Stimulated activated memory B cell treated with anti-CD40 and anti-IgM and Interleukin-4, amounts not matched to agents 10 μg/mL and 1 μg/mL and 100 μg/mL, for 72 hours (primary cell): ENCODE measurements at regions not wholly inside any gene's neighbourhood (a gene's known extent, or its start where the extent isn't known, plus 50 kb on each side); places are given as distances from the start of the nearest gene placed in this dataset.
"Not testable (repeated sequence)": the region's sequence is repeated elsewhere in the genome, so short reads cannot be mapped to it uniquely, and the experiment has no call there.

Source experiments
- ATAC-seq: fragments of 150-1000 bp; cut with Tn5 transposase; 2 replicates; pipeline ENCODE4 v1.10.0; 2021
- H3K27ac Mint-ChIP-seq: one replicate; pipeline ENCODE4 v1.8.0; 2022; ENCODE audit warnings: mild to moderate bottlenecking, mixed read lengths
- H3K27me3 Mint-ChIP-seq: one replicate; pipeline ENCODE4 v1.8.0; 2022; ENCODE audit warnings: mixed read lengths
- H3K36me3 Mint-ChIP-seq: one replicate; pipeline ENCODE4 v1.8.0; 2022; ENCODE audit warnings: mixed read lengths
- H3K4me1 Mint-ChIP-seq: one replicate; pipeline ENCODE4 v1.8.0; 2022; ENCODE audit warnings: mixed read lengths
- H3K4me3 Mint-ChIP-seq: one replicate; pipeline ENCODE4 v1.8.0; 2022; ENCODE audit warnings: mild to moderate bottlenecking, moderate library complexity, mixed read lengths
- H3K9me3 Mint-ChIP-seq: one replicate; pipeline ENCODE4 v1.8.0; 2022; ENCODE audit warnings: mixed read lengths

- Mint-ChIP-seq H3K27ac (no peak overlapping the region), H3K9me3 (no peaks in the 10 kb centered on the region), H3K4me1 (no peaks in the 10 kb centered on the region), H3K27me3 (no peaks in the 10 kb centered on the region), H3K4me3 (no peak overlapping the region), H3K36me3 (no peaks in the 10 kb centered on the region)
- no peak for ATAC-seq
Measured at GRCh38 chr2:75896779-75897366, 186.2 kb upstream of the GCFC2 start.

- H3K4me3 Mint-ChIP-seq = no peak overlapping the region
- no peaks in the 10 kb centered on the region for H3K4me1 Mint-ChIP-seq
- ATAC-seq = no peak
- H3K27ac Mint-ChIP-seq = no peak overlapping the region
- H3K36me3 Mint-ChIP-seq = no peaks in the 10 kb centered on the region
- H3K27me3 Mint-ChIP-seq = no peaks in the 10 kb centered on the region
- H3K9me3 Mint-ChIP-seq = no peaks in the 10 kb centered on the region
Measured at GRCh38 chr2:75894170-75894569, 183.5 kb upstream of the GCFC2 start.

GRCh38 chr2:75892490-75892889, 181.8 kb upstream of the GCFC2 start:
- Mint-ChIP-seq H3K27ac (no peak overlapping the region), H3K4me3 (no peak overlapping the region), H3K27me3 (peaks cover 7% of the 10 kb centered on the region), H3K36me3 (no peaks in the 10 kb centered on the region), H3K4me1 (no peaks in the 10 kb centered on the region), H3K9me3 (no peaks in the 10 kb centered on the region)
- ATAC-seq = no peak

- no peak overlapping the region for H3K27ac Mint-ChIP-seq
- H3K9me3 Mint-ChIP-seq = peaks cover 6% of the 10 kb centered on the region
- no peaks in the 10 kb centered on the region for H3K36me3 Mint-ChIP-seq
- peaks cover 5% of the 10 kb centered on the region for H3K27me3 Mint-ChIP-seq
- no peak for ATAC-seq
- no peak overlapping the region for H3K4me3 Mint-ChIP-seq
- H3K4me1 Mint-ChIP-seq = no peaks in the 10 kb centered on the region
Measured at GRCh38 chr2:75882530-75882929, 171.8 kb upstream of the GCFC2 start.

- H3K27me3 Mint-ChIP-seq, H3K9me3 Mint-ChIP-seq, H3K36me3 Mint-ChIP-seq, H3K27ac Mint-ChIP-seq, H3K4me3 Mint-ChIP-seq, H3K4me1 Mint-ChIP-seq, ATAC-seq: not testable (repeated sequence)
Measured at GRCh38 chr2:75875606-75876005, 164.9 kb upstream of the GCFC2 start.

GRCh38 chr2:75871762-75872614, 161.3 kb upstream of the GCFC2 start:
- not testable (repeated sequence) for H3K4me3 Mint-ChIP-seq, H3K27ac Mint-ChIP-seq, H3K9me3 Mint-ChIP-seq, ATAC-seq, H3K4me1 Mint-ChIP-seq, H3K36me3 Mint-ChIP-seq, H3K27me3 Mint-ChIP-seq

- H3K4me1 Mint-ChIP-seq = peaks cover 7% of the 10 kb centered on the region
- H3K4me3 Mint-ChIP-seq = no peak overlapping the region
- H3K9me3 Mint-ChIP-seq = no peaks in the 10 kb centered on the region
- ATAC-seq = no peak
- no peak overlapping the region for H3K27ac Mint-ChIP-seq
- peaks cover 7% of the 10 kb centered on the region for H3K27me3 Mint-ChIP-seq
- no peaks in the 10 kb centered on the region for H3K36me3 Mint-ChIP-seq
Measured at GRCh38 chr2:75870651-75871137, 160.0 kb upstream of the GCFC2 start.

- peaks cover 9% of the 10 kb centered on the region for H3K27me3 Mint-ChIP-seq
- no peak overlapping the region for H3K4me3 Mint-ChIP-seq
- H3K4me1 Mint-ChIP-seq = peaks cover 7% of the 10 kb centered on the region
- no peak overlapping the region for H3K27ac Mint-ChIP-seq
- no peak for ATAC-seq
- H3K36me3 Mint-ChIP-seq = no peaks in the 10 kb centered on the region
- H3K9me3 Mint-ChIP-seq = no peaks in the 10 kb centered on the region
Measured at GRCh38 chr2:75870133-75870532, 159.4 kb upstream of the GCFC2 start.

GRCh38 chr2:75865702-75866101, 155.0 kb upstream of the GCFC2 start:
- no peak overlapping the region for H3K27ac Mint-ChIP-seq
- H3K4me3 Mint-ChIP-seq = no peak overlapping the region
- peaks cover 9% of the 10 kb centered on the region for H3K27me3 Mint-ChIP-seq
- no peaks in the 10 kb centered on the region for H3K36me3 Mint-ChIP-seq
- H3K4me1 Mint-ChIP-seq = peaks cover 2% of the 10 kb centered on the region
- H3K9me3 Mint-ChIP-seq = no peaks in the 10 kb centered on the region
- ATAC-seq = no peak

- H3K36me3 Mint-ChIP-seq = no peaks in the 10 kb centered on the region
- peaks cover 9% of the 10 kb centered on the region for H3K27me3 Mint-ChIP-seq
- H3K4me1 Mint-ChIP-seq = no peaks in the 10 kb centered on the region
- no peak overlapping the region for H3K4me3 Mint-ChIP-seq
- no peak for ATAC-seq
- no peaks in the 10 kb centered on the region for H3K9me3 Mint-ChIP-seq
- no peak overlapping the region for H3K27ac Mint-ChIP-seq
Measured at GRCh38 chr2:75865083-75865482, 154.4 kb upstream of the GCFC2 start.

- Mint-ChIP-seq H3K36me3 (no peaks in the 10 kb centered on the region), H3K27me3 (peaks cover 9% of the 10 kb centered on the region), H3K4me1 (no peaks in the 10 kb centered on the region), H3K4me3 (no peak overlapping the region), H3K9me3 (peaks cover 3% of the 10 kb centered on the region), H3K27ac (no peak overlapping the region)
- ATAC-seq = no peak
Measured at GRCh38 chr2:75862547-75862946, 151.8 kb upstream of the GCFC2 start.

GRCh38 chr2:75853436-75853835, 142.7 kb upstream of the GCFC2 start:
- Mint-ChIP-seq H3K4me1 (no peaks in the 10 kb centered on the region), H3K27me3 (no peaks in the 10 kb centered on the region), H3K4me3 (no peak overlapping the region), H3K27ac (no peak overlapping the region), H3K36me3 (no peaks in the 10 kb centered on the region), H3K9me3 (peaks cover 19% of the 10 kb centered on the region)
- ATAC-seq = no peak

GRCh38 chr2:75852639-75853038, 141.9 kb upstream of the GCFC2 start:
- Mint-ChIP-seq H3K4me1 (no peaks in the 10 kb centered on the region), H3K4me3 (no peak overlapping the region), H3K9me3 (peaks cover 19% of the 10 kb centered on the region), H3K27me3 (no peaks in the 10 kb centered on the region), H3K27ac (no peak overlapping the region), H3K36me3 (no peaks in the 10 kb centered on the region)
- no peak for ATAC-seq

- no peak overlapping the region for H3K4me3 Mint-ChIP-seq
Measured at GRCh38 chr2:75846683-75847190, 136.0 kb upstream of the GCFC2 start.

GRCh38 chr2:75844651-75845050, 133.9 kb upstream of the GCFC2 start:
- Mint-ChIP-seq H3K4me3 (no peak overlapping the region), H3K36me3 (no peaks in the 10 kb centered on the region), H3K4me1 (no peaks in the 10 kb centered on the region), H3K9me3 (no peaks in the 10 kb centered on the region), H3K27me3 (no peaks in the 10 kb centered on the region), H3K27ac (no peak overlapping the region)
- no peak for ATAC-seq

More at GRCh38 chr2:75846683-75847190, 136.0 kb upstream of the GCFC2 start:
- Mint-ChIP-seq H3K9me3 (no peaks in the 10 kb centered on the region), H3K27me3 (no peaks in the 10 kb centered on the region), H3K36me3 (no peaks in the 10 kb centered on the region), H3K27ac (no peak overlapping the region), H3K4me1 (no peaks in the 10 kb centered on the region)
- ATAC-seq = no peak

GRCh38 chr2:75834588-75834987, 123.9 kb upstream of the GCFC2 start:
- H3K4me3 Mint-ChIP-seq, H3K36me3 Mint-ChIP-seq, H3K27ac Mint-ChIP-seq, ATAC-seq, H3K4me1 Mint-ChIP-seq, H3K27me3 Mint-ChIP-seq, H3K9me3 Mint-ChIP-seq: not testable (repeated sequence)
